ENCODE measurements at regions not wholly inside any gene's neighbourhood (a gene's known extent, or its start where the extent isn't known, plus 50 kb on each side); places are given as distances from the start of the nearest gene placed in this dataset.

DNA sequence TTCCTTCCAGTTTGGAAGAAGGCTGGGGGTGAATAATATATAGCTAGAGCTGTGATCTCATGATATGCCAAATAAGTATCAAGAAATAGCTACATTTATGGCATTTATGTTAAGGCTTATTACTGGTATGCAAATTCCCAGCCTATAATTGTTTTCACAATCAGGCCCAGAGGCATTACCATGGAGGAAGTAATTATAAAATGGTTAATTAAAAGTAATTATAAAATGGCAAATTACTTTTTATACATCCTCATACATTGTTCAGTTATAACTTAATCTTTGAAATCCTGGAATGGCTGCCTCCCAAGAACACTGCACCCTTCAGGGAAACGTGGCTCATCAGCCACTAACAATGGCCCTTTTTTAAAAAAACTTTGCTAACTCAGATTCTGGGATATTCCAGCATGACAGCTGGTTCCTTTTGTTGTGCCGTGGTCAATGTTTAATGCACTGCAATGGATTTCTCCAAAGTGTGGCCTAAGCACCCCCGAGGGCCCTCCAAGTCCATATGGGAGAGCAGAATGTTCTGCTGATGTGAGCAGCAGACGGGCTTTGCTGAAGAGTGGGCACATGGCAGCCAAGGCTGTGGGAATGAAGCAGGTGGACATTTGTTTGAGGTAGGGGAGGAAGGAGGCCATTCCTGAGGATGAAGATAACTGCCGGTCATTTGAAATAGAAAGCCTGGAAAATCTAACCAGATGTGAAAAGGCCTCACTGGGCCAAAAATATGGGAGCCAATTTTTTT, 483.5 kb upstream of the GCFC2 start:
- CTCF ChIA-PET: no interaction called here
- Mint-ChIP-seq H3K4me1 (ENCODE audit: low read depth, unreplicated experiment) (no peaks in the 10 kb centered on the region), H3K9me3 (ENCODE audit: low read depth, unreplicated experiment) (peaks cover 3% of the 10 kb centered on the region), H3K27ac (ENCODE audit: unreplicated experiment) (no peak overlapping the region), H3K4me3 (ENCODE audit: low read depth, unreplicated experiment) (no peak overlapping the region), H3K27me3 (ENCODE audit: unreplicated experiment) (no peaks in the 10 kb centered on the region), H3K36me3 (ENCODE audit: insufficient read depth, unreplicated experiment) (no peaks in the 10 kb centered on the region)
- intact Hi-C loops (cut with micrococcal nuclease; ENCODE audit: unreplicated experiment): no loop called here
- DNase-seq: no peak
- no TSS peak for BruUV-seq (replicated peaks)
- TF ChIP-seq, protein P1, sequence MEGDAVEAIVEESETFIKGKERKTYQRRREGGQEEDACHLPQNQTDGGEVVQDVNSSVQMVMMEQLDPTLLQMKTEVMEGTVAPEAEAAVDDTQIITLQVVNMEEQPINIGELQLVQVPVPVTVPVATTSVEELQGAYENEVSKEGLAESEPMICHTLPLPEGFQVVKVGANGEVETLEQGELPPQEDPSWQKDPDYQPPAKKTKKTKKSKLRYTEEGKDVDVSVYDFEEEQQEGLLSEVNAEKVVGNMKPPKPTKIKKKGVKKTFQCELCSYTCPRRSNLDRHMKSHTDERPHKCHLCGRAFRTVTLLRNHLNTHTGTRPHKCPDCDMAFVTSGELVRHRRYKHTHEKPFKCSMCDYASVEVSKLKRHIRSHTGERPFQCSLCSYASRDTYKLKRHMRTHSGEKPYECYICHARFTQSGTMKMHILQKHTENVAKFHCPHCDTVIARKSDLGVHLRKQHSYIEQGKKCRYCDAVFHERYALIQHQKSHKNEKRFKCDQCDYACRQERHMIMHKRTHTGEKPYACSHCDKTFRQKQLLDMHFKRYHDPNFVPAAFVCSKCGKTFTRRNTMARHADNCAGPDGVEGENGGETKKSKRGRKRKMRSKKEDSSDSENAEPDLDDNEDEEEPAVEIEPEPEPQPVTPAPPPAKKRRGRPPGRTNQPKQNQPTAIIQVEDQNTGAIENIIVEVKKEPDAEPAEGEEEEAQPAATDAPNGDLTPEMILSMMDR (IDR thresholded peaks at IDR 0.05; ENCODE audit: unreplicated experiment): no peak

GRCh38 chr2:76193089-76193488, 482.4 kb upstream of the GCFC2 start:
- H3K27ac Mint-ChIP-seq (ENCODE audit: unreplicated experiment): no peak overlapping the region
- H3K27me3 Mint-ChIP-seq (ENCODE audit: unreplicated experiment): no peaks in the 10 kb centered on the region
- BruUV-seq (replicated peaks): no TSS peak
- CTCF ChIA-PET: no interaction called here
- H3K4me3 Mint-ChIP-seq (ENCODE audit: low read depth, unreplicated experiment): no peak overlapping the region
- intact Hi-C loops (cut with micrococcal nuclease; ENCODE audit: unreplicated experiment): no loop called here
- no peak for DNase-seq
- peaks cover 3% of the 10 kb centered on the region for H3K9me3 Mint-ChIP-seq (ENCODE audit: low read depth, unreplicated experiment)
- no peaks in the 10 kb centered on the region for H3K4me1 Mint-ChIP-seq (ENCODE audit: low read depth, unreplicated experiment)
- TF ChIP-seq, protein P1 (IDR thresholded peaks at IDR 0.05; ENCODE audit: unreplicated experiment): no peak
- no peaks in the 10 kb centered on the region for H3K36me3 Mint-ChIP-seq (ENCODE audit: insufficient read depth, unreplicated experiment)

DNA sequence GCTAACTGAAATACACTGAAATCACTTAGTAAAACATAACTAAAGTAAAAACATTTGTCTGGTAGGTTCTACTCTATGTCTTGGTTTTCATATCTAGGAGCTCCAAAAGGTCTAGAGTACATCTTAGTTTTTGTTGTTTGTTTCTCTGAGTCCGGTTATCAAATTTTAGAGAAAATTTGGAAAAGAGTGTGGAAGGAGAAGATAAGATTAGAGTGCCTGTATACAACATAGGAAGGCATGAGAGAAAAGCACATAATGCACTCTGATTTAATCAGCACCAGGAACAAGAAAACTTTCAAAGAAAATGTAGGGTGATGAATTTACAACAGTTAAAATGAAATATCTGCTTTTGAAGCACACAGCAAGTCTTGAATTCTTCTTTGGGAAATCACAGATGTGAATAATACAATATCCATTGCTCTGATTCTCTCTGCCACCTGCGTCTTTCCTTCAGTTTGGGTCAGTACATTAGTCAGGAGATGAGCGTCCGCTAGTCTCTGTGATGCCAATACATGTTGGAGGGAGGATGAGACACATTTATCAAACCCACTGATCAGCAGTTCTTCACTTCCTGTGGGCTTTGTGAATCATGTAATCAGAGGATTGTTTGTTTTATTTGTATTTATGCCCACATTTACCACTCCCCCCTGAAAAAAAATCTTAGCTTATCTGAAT, 477.8 kb upstream of the GCFC2 start:
- Mint-ChIP-seq H3K27me3 (ENCODE audit: unreplicated experiment) (no peaks in the 10 kb centered on the region), H3K4me3 (ENCODE audit: low read depth, unreplicated experiment) (no peak overlapping the region), H3K4me1 (ENCODE audit: low read depth, unreplicated experiment) (no peaks in the 10 kb centered on the region), H3K27ac (ENCODE audit: unreplicated experiment) (no peak overlapping the region), H3K9me3 (ENCODE audit: low read depth, unreplicated experiment) (peaks cover 8% of the 10 kb centered on the region), H3K36me3 (ENCODE audit: insufficient read depth, unreplicated experiment) (no peaks in the 10 kb centered on the region)
- no TSS peak for BruUV-seq (replicated peaks)
- CTCF ChIA-PET: no interaction called here
- TF ChIP-seq, protein P1 (IDR thresholded peaks at IDR 0.05; ENCODE audit: unreplicated experiment): no peak
- intact Hi-C loops (cut with micrococcal nuclease; ENCODE audit: unreplicated experiment): no loop called here
- DNase-seq: no peak

- intact Hi-C loops (cut with micrococcal nuclease; ENCODE audit: unreplicated experiment): no loop called here
- no TSS peak for BruUV-seq (replicated peaks)
- TF ChIP-seq, protein P1 (IDR thresholded peaks at IDR 0.05; ENCODE audit: unreplicated experiment): no peak
These were observed 476.7 kb upstream of the GCFC2 start for GRCh38 chr2:76187415-76187814.

More at GRCh38 chr2:76187415-76187814, 476.7 kb upstream of the GCFC2 start:
- no peak for DNase-seq
- no peaks in the 10 kb centered on the region for H3K4me1 Mint-ChIP-seq (ENCODE audit: low read depth, unreplicated experiment)
- no peaks in the 10 kb centered on the region for H3K27me3 Mint-ChIP-seq (ENCODE audit: unreplicated experiment)
- H3K36me3 Mint-ChIP-seq (ENCODE audit: insufficient read depth, unreplicated experiment): no peaks in the 10 kb centered on the region
- no peak overlapping the region for H3K4me3 Mint-ChIP-seq (ENCODE audit: low read depth, unreplicated experiment)
- no peak overlapping the region for H3K27ac Mint-ChIP-seq (ENCODE audit: unreplicated experiment)
- CTCF ChIA-PET: no interaction called here
- peaks cover 6% of the 10 kb centered on the region for H3K9me3 Mint-ChIP-seq (ENCODE audit: low read depth, unreplicated experiment)

All from Calu3 (cell line).